ENCODE measurements at regions not wholly inside any gene's neighbourhood (a gene's known extent, or its start where the extent isn't known, plus 50 kb on each side); places are given as distances from the start of the nearest gene placed in this dataset.

GRCh38 chr2:13711154-13711553 lies 921.4 kb upstream of the LRATD1 start:
- Mint-ChIP-seq H3K27me3 (ENCODE audit: low read depth) (no peaks in the 10 kb centered on the region), H3K4me3 (no peak overlapping the region), H3K4me1 (ENCODE audit: low read depth) (no peaks in the 10 kb centered on the region), H3K36me3 (ENCODE audit: low read depth) (no peaks in the 10 kb centered on the region), H3K9me3 (peaks cover 9% of the 10 kb centered on the region), H3K27ac (no peak overlapping the region)
- intact Hi-C loops (cut with micrococcal nuclease): no loop called here
- DNase-seq: no peak
- CTCF ChIA-PET: interaction anchor here (0.6 kb wide), 1 partner anchor 10 kb away, joined by 3 read pairs; no protein-coding TSS in a partner anchor

GRCh38 chr2:13714466-13714865 lies 918.1 kb upstream of the LRATD1 start:
- no peak overlapping the region for H3K27ac Mint-ChIP-seq
- H3K4me3 Mint-ChIP-seq: no peak overlapping the region
- no peak for DNase-seq
- no peaks in the 10 kb centered on the region for H3K27me3 Mint-ChIP-seq (ENCODE audit: low read depth)
- intact Hi-C loops (cut with micrococcal nuclease): no loop called here
- H3K4me1 Mint-ChIP-seq (ENCODE audit: low read depth): no peaks in the 10 kb centered on the region
- CTCF ChIA-PET: interaction anchor here (0.6 kb wide), 1 partner anchor 444 kb away, joined by 3 read pairs; no protein-coding TSS in a partner anchor
- H3K36me3 Mint-ChIP-seq (ENCODE audit: low read depth): no peaks in the 10 kb centered on the region
- H3K9me3 Mint-ChIP-seq: peaks cover 5% of the 10 kb centered on the region

GRCh38 chr2:13725945-13726344 lies 906.6 kb upstream of the LRATD1 start:
- H3K27ac Mint-ChIP-seq: no peak overlapping the region
- no peaks in the 10 kb centered on the region for H3K36me3 Mint-ChIP-seq (ENCODE audit: low read depth)
- CTCF ChIA-PET: no interaction called here
- H3K9me3 Mint-ChIP-seq: peaks cover 3% of the 10 kb centered on the region
- intact Hi-C loops (cut with micrococcal nuclease): no loop called here
- H3K27me3 Mint-ChIP-seq (ENCODE audit: low read depth): no peaks in the 10 kb centered on the region
- no peaks in the 10 kb centered on the region for H3K4me1 Mint-ChIP-seq (ENCODE audit: low read depth)
- no peak overlapping the region for H3K4me3 Mint-ChIP-seq
- no peak for DNase-seq

- no peak overlapping the region for H3K4me3 Mint-ChIP-seq
- DNase-seq: no peak
- peaks cover 18% of the 10 kb centered on the region for H3K9me3 Mint-ChIP-seq
- no peaks in the 10 kb centered on the region for H3K36me3 Mint-ChIP-seq (ENCODE audit: low read depth)
- intact Hi-C loops (cut with micrococcal nuclease): no loop called here
- H3K27ac Mint-ChIP-seq: no peak overlapping the region
- CTCF ChIA-PET: no interaction called here
- no peaks in the 10 kb centered on the region for H3K4me1 Mint-ChIP-seq (ENCODE audit: low read depth)
- no peaks in the 10 kb centered on the region for H3K27me3 Mint-ChIP-seq (ENCODE audit: low read depth)
Observed at GRCh38 chr2:13745330-13745729, 887.2 kb upstream of the LRATD1 start.

GRCh38 chr2:13751955-13752354 lies 880.6 kb upstream of the LRATD1 start:
- Mint-ChIP-seq H3K9me3 (peaks cover 13% of the 10 kb centered on the region), H3K27me3 (ENCODE audit: low read depth) (no peaks in the 10 kb centered on the region), H3K4me3 (no peak overlapping the region), H3K36me3 (ENCODE audit: low read depth) (no peaks in the 10 kb centered on the region), H3K4me1 (ENCODE audit: low read depth) (no peaks in the 10 kb centered on the region), H3K27ac (no peak overlapping the region)
- CTCF ChIA-PET: no interaction called here
- no peak for DNase-seq
- intact Hi-C loops (cut with micrococcal nuclease): no loop called here

GRCh38 chr2:13758412-13758811 lies 874.1 kb upstream of the LRATD1 start:
- intact Hi-C loops (cut with micrococcal nuclease): no loop called here
- Mint-ChIP-seq H3K4me1 (ENCODE audit: low read depth) (no peaks in the 10 kb centered on the region), H3K27me3 (ENCODE audit: low read depth) (no peaks in the 10 kb centered on the region), H3K36me3 (ENCODE audit: low read depth) (no peaks in the 10 kb centered on the region), H3K4me3 (no peak overlapping the region), H3K9me3 (peaks cover 4% of the 10 kb centered on the region), H3K27ac (no peak overlapping the region)
- DNase-seq: no peak
- CTCF ChIA-PET: no interaction called here

GRCh38 chr2:13768274-13768673 lies 864.2 kb upstream of the LRATD1 start:
- Mint-ChIP-seq H3K9me3 (peaks cover 3% of the 10 kb centered on the region), H3K4me1 (ENCODE audit: low read depth) (no peaks in the 10 kb centered on the region), H3K36me3 (ENCODE audit: low read depth) (no peaks in the 10 kb centered on the region), H3K4me3 (no peak overlapping the region), H3K27me3 (ENCODE audit: low read depth) (no peaks in the 10 kb centered on the region), H3K27ac (no peak overlapping the region)
- no peak for DNase-seq
- CTCF ChIA-PET: no interaction called here
- intact Hi-C loops (cut with micrococcal nuclease): no loop called here

- CTCF ChIA-PET: interaction anchor here (0.6 kb wide), 1 partner anchor 11 kb away, joined by 3 read pairs; no protein-coding TSS in a partner anchor
- peaks cover 8% of the 10 kb centered on the region for H3K9me3 Mint-ChIP-seq
- no peaks in the 10 kb centered on the region for H3K36me3 Mint-ChIP-seq (ENCODE audit: low read depth)
- no peak overlapping the region for H3K27ac Mint-ChIP-seq
- intact Hi-C loops (cut with micrococcal nuclease): no loop called here
- no peak for DNase-seq
- H3K27me3 Mint-ChIP-seq (ENCODE audit: low read depth): no peaks in the 10 kb centered on the region
- H3K4me3 Mint-ChIP-seq: no peak overlapping the region
- H3K4me1 Mint-ChIP-seq (ENCODE audit: low read depth): no peaks in the 10 kb centered on the region
Observed at GRCh38 chr2:13770279-13770678, 862.2 kb upstream of the LRATD1 start.

GRCh38 chr2:13779996-13780395 lies 852.5 kb upstream of the LRATD1 start:
- CTCF ChIA-PET: no interaction called here
- no peak overlapping the region for H3K4me3 Mint-ChIP-seq

GRCh38 chr2:13791019-13791547 lies 841.4 kb upstream of the LRATD1 start:
- peaks cover 7% of the 10 kb centered on the region for H3K9me3 Mint-ChIP-seq
- no peaks in the 10 kb centered on the region for H3K27me3 Mint-ChIP-seq (ENCODE audit: low read depth)
- DNase-seq: no peak
- H3K36me3 Mint-ChIP-seq (ENCODE audit: low read depth): no peaks in the 10 kb centered on the region
- CTCF ChIA-PET: no interaction called here
- intact Hi-C loops (cut with micrococcal nuclease): no loop called here
- no peak overlapping the region for H3K27ac Mint-ChIP-seq
- H3K4me3 Mint-ChIP-seq: no peak overlapping the region
- H3K4me1 Mint-ChIP-seq (ENCODE audit: low read depth): no peaks in the 10 kb centered on the region

More at GRCh38 chr2:13779996-13780395, 852.5 kb upstream of the LRATD1 start:
- DNase-seq: no peak
- Mint-ChIP-seq H3K36me3 (ENCODE audit: low read depth) (no peaks in the 10 kb centered on the region), H3K27me3 (ENCODE audit: low read depth) (no peaks in the 10 kb centered on the region), H3K27ac (no peak overlapping the region), H3K9me3 (no peaks in the 10 kb centered on the region), H3K4me1 (ENCODE audit: low read depth) (no peaks in the 10 kb centered on the region)
- intact Hi-C loops (cut with micrococcal nuclease): no loop called here

GRCh38 chr2:13806539-13806938 lies 826.0 kb upstream of the LRATD1 start:
- Mint-ChIP-seq H3K4me1 (ENCODE audit: low read depth) (no peaks in the 10 kb centered on the region), H3K36me3 (ENCODE audit: low read depth) (no peaks in the 10 kb centered on the region), H3K27ac (no peak overlapping the region), H3K4me3 (no peak overlapping the region), H3K9me3 (peaks cover 3% of the 10 kb centered on the region), H3K27me3 (ENCODE audit: low read depth) (no peaks in the 10 kb centered on the region)
- CTCF ChIA-PET: no interaction called here
- DNase-seq: no peak
- intact Hi-C loops (cut with micrococcal nuclease): no loop called here

- Mint-ChIP-seq H3K27ac (no peak overlapping the region), H3K9me3 (no peaks in the 10 kb centered on the region), H3K36me3 (ENCODE audit: low read depth) (no peaks in the 10 kb centered on the region), H3K27me3 (ENCODE audit: low read depth) (no peaks in the 10 kb centered on the region), H3K4me3 (no peak overlapping the region), H3K4me1 (ENCODE audit: low read depth) (no peaks in the 10 kb centered on the region)
- intact Hi-C loops (cut with micrococcal nuclease): no loop called here
- DNase-seq: no peak
- CTCF ChIA-PET: no interaction called here
Observed at GRCh38 chr2:13813236-13813635, 819.3 kb upstream of the LRATD1 start.

- CTCF ChIA-PET: no interaction called here
- Mint-ChIP-seq H3K27me3 (ENCODE audit: low read depth) (no peaks in the 10 kb centered on the region), H3K36me3 (ENCODE audit: low read depth) (no peaks in the 10 kb centered on the region), H3K9me3 (no peaks in the 10 kb centered on the region), H3K27ac (no peak overlapping the region), H3K4me3 (no peak overlapping the region), H3K4me1 (ENCODE audit: low read depth) (no peaks in the 10 kb centered on the region)
- intact Hi-C loops (cut with micrococcal nuclease): no loop called here
- no peak for DNase-seq
Observed at GRCh38 chr2:13818002-13818401, 814.5 kb upstream of the LRATD1 start.

- no peak overlapping the region for H3K4me3 Mint-ChIP-seq
- CTCF ChIA-PET: no interaction called here
- H3K27me3 Mint-ChIP-seq (ENCODE audit: low read depth): no peaks in the 10 kb centered on the region
- H3K4me1 Mint-ChIP-seq (ENCODE audit: low read depth): no peaks in the 10 kb centered on the region
- DNase-seq: no peak
- peaks cover 2% of the 10 kb centered on the region for H3K9me3 Mint-ChIP-seq
- H3K27ac Mint-ChIP-seq: no peak overlapping the region
- intact Hi-C loops (cut with micrococcal nuclease): no loop called here
- H3K36me3 Mint-ChIP-seq (ENCODE audit: low read depth): no peaks in the 10 kb centered on the region
Observed at GRCh38 chr2:13819896-13820295, 812.6 kb upstream of the LRATD1 start.

Measured in activated naive CD4-positive, alpha-beta T cell treated with anti-CD3 and anti-CD28 coated beads for 36 hours (primary cell).